IMR-90 (cell line): ENCODE measurements at regions not wholly inside any gene's neighbourhood (a gene's known extent, or its start where the extent isn't known, plus 50 kb on each side); places are given as distances from the start of the nearest gene placed in this dataset.

Experiments
- ATAC-seq: fragments of 200-7000 bp; cut with Tn5 transposase; 2 replicates; pipeline ENCODE4 v1.9.1; 2020; ENCODE audit warnings: low read depth, mild to moderate bottlenecking, moderate library complexity
- BruUV-seq: library from RNA; stranded (reverse); fragments of 400-500 nt; replicated peaks from 2 replicates; lab custom pipeline; 2021; lab: Mats Ljungman, UMichigan
- CTCF ChIA-PET: fragments of 300-600 bp; formaldehyde crosslinking; extraction: SDS; loops from one replicate; lab custom pipeline; 2021; ENCODE audit warnings: antibody characterized with exemption; lab: Yijun Ruan, JAX
- POLR2A ChIA-PET: fragments of 300-600 bp; sonication (Branson Sonifier 250); formaldehyde crosslinking; loops from one replicate; lab custom pipeline; 2022; ENCODE audit warnings: antibody characterized with exemption; ENCODE audit not compliant: unreplicated experiment; lab: Charles Lee
- DNase-seq: peaks from one replicate; pipeline ENCODE4 v3.0.0; 2013
- H2AFZ ChIP-seq: replicated peaks from 2 replicates; pipeline ENCODE3; 2013; ENCODE audit warnings: low read length, mild to moderate bottlenecking; ENCODE audit not compliant: poor library complexity
- H2AK5ac ChIP-seq: 2 replicates; pipeline ENCODE4 v1.6.1; 2013; ENCODE audit warnings: low read depth, low read length, inconsistent platforms
- H2AK9ac ChIP-seq: replicated peaks from 2 replicates; pipeline ENCODE3; 2013; ENCODE audit warnings: mild to moderate bottlenecking, low read depth, low read length, moderate library complexity; ENCODE audit not compliant: poor library complexity
- H2BK120ac ChIP-seq: 2 replicates; pipeline ENCODE4 v1.6.1; 2013; ENCODE audit warnings: low read depth, low read length, inconsistent platforms
- H2BK15ac ChIP-seq: 3 replicates; pipeline ENCODE4 v1.6.1; 2013; ENCODE audit warnings: low read depth, low read length, inconsistent platforms
- H2BK20ac ChIP-seq: 2 replicates; pipeline ENCODE4 v1.6.1; 2013; ENCODE audit warnings: low read depth, mild to moderate bottlenecking, inconsistent platforms, low read length, moderate library complexity
- H2BK5ac ChIP-seq: 2 replicates; pipeline ENCODE4 v1.6.1; 2013; ENCODE audit warnings: mild to moderate bottlenecking, low read depth, low read length, inconsistent platforms; ENCODE audit not compliant: poor library complexity, severe bottlenecking
- H3K14ac ChIP-seq: replicated peaks from 2 replicates; pipeline ENCODE4 v1.6.1; 2013; ENCODE audit warnings: low read depth, low read length, inconsistent platforms
- H3K18ac ChIP-seq: 2 replicates; pipeline ENCODE4 v1.6.1; 2013; ENCODE audit warnings: low read depth, low read length, control low read depth
- H3K23ac ChIP-seq: 2 replicates; pipeline ENCODE4 v1.6.1; 2013; ENCODE audit warnings: low read depth, low read length, inconsistent platforms
- H3K27ac ChIP-seq: 2 replicates; pipeline ENCODE4 v1.5.1; 2013; ENCODE audit warnings: mild to moderate bottlenecking, control low read depth, low read length; ENCODE audit not compliant: insufficient read depth
- H3K27me3 ChIP-seq: 2 replicates; pipeline ENCODE4 v1.6.1; 2013; ENCODE audit warnings: low read length; ENCODE audit not compliant: control insufficient read depth, insufficient read depth
- H3K36me3 ChIP-seq: 2 replicates; pipeline ENCODE4 v1.6.1; 2013; ENCODE audit warnings: low read length, mixed read lengths; ENCODE audit not compliant: control insufficient read depth, insufficient read depth
- H3K4ac ChIP-seq: 2 replicates; pipeline ENCODE4 v1.6.1; 2013; ENCODE audit warnings: low read depth, low read length, inconsistent platforms
- H3K4me1 ChIP-seq: 2 replicates; pipeline ENCODE4 v1.6.1; 2013; ENCODE audit warnings: low read length, mixed read lengths; ENCODE audit not compliant: control insufficient read depth, insufficient read depth
- H3K4me2 ChIP-seq: 2 replicates; pipeline ENCODE4 v1.6.1; 2013; ENCODE audit warnings: low read depth, mild to moderate bottlenecking, control low read depth, low read length, moderate library complexity
- H3K4me3 ChIP-seq: 2 replicates; pipeline ENCODE4 v1.5.1; 2013; ENCODE audit warnings: low read depth, mild to moderate bottlenecking, control low read depth, low read length, moderate library complexity; ENCODE audit not compliant: insufficient read depth
- H3K56ac ChIP-seq: 2 replicates; pipeline ENCODE4 v1.6.1; 2013; ENCODE audit warnings: low read length, inconsistent platforms; ENCODE audit not compliant: insufficient read depth; ENCODE audit errors: extremely low read depth
- H3K79me1 ChIP-seq, 2 experiments: 2 replicates each; pipeline ENCODE4 v1.6.1; 2013; ENCODE audit warnings: low read length in 2 of 2, inconsistent platforms in 1 of 2, low read depth in 1 of 2
- H3K9ac ChIP-seq: 2 replicates; pipeline ENCODE4 v1.6.1; 2013; ENCODE audit warnings: low read depth, low read length, control low read depth
- H3K9me1 ChIP-seq: 2 replicates; pipeline ENCODE4 v1.6.1; 2013; ENCODE audit warnings: low read length, inconsistent platforms; ENCODE audit not compliant: insufficient read depth
- H3K9me3 ChIP-seq: 2 replicates; pipeline ENCODE4 v1.6.1; 2013; ENCODE audit warnings: low read length; ENCODE audit not compliant: control insufficient read depth, insufficient read depth
- H4K20me1 ChIP-seq: 2 replicates; pipeline ENCODE4 v1.6.1; 2013; ENCODE audit warnings: low read length, inconsistent platforms; ENCODE audit not compliant: insufficient read depth
- H4K5ac ChIP-seq: 2 replicates; pipeline ENCODE4 v1.6.1; 2013; ENCODE audit warnings: mild to moderate bottlenecking, low read depth, low read length, control low read depth
- H4K8ac ChIP-seq, 2 experiments: 2 replicates each; pipeline ENCODE4 v1.6.1; 2013; ENCODE audit warnings: low read depth in 2 of 2, low read length in 2 of 2, control low read depth in 1 of 2, inconsistent platforms in 1 of 2
- H4K91ac ChIP-seq: 2 replicates; pipeline ENCODE4 v1.6.1; 2013; ENCODE audit warnings: low read depth, low read length, inconsistent platforms; ENCODE audit not compliant: insufficient read depth
- BHLHE40 ChIP-seq: fragments of 150-350 bp; IDR thresholded peaks from 2 replicates; pipeline ENCODE4 v1.6.1; 2016; ENCODE audit warnings: mild to moderate bottlenecking, low read depth, low read length
- CEBPB ChIP-seq: IDR thresholded peaks from 2 replicates; pipeline ENCODE4 v1.6.1; 2012; ENCODE audit warnings: low read depth, low read length, improper control_type of control experiment
- CHD1 ChIP-seq: IDR thresholded peaks from 2 replicates; pipeline ENCODE4 v1.6.1; 2012; ENCODE audit warnings: low read depth, low read length, improper control_type of control experiment
- CTCF ChIP-seq: conservative IDR thresholded peaks from 2 replicates; pipeline ENCODE4 v1.5.1; 2012; ENCODE audit warnings: mild to moderate bottlenecking, low read depth, low read length, improper control_type of control experiment
- ELK1 ChIP-seq: fragments of 150-350 bp; IDR thresholded peaks from 2 replicates; pipeline ENCODE4 v1.6.1; 2016; ENCODE audit warnings: low read depth, mild to moderate bottlenecking, low read length, moderate library complexity, borderline replicate concordance
- FOS ChIP-seq: fragments of 150-350 bp; IDR thresholded peaks from 2 replicates; pipeline ENCODE4 v1.6.1; 2016; ENCODE audit warnings: low read depth, low read length
- MAFK ChIP-seq: IDR thresholded peaks from 2 replicates; pipeline ENCODE4 v1.6.1; 2012; ENCODE audit warnings: low read depth, low read length, improper control_type of control experiment
- MAZ ChIP-seq: IDR thresholded peaks from 2 replicates; pipeline ENCODE4 v1.6.1; 2012; ENCODE audit warnings: low read depth, mild to moderate bottlenecking, low read length, improper control_type of control experiment, moderate library complexity, borderline replicate concordance
- MXI1 ChIP-seq: IDR thresholded peaks from 2 replicates; pipeline ENCODE4 v1.6.1; 2012; ENCODE audit warnings: low read depth, mild to moderate bottlenecking, low read length, moderate library complexity, borderline replicate concordance
- NFE2L2 ChIP-seq: fragments of 150-350 bp; IDR thresholded peaks from 2 replicates; pipeline ENCODE4 v1.6.1; 2016; ENCODE audit warnings: low read depth, mild to moderate bottlenecking, low read length
- POLR2A ChIP-seq: IDR thresholded peaks from 2 replicates; pipeline ENCODE4 v1.6.1; 2012; ENCODE audit warnings: mild to moderate bottlenecking, low read depth, low read length
- RAD21 ChIP-seq: IDR thresholded peaks from 2 replicates; pipeline ENCODE4 v1.6.1; 2012; ENCODE audit warnings: low read length, improper control_type of control experiment
- RCOR1 ChIP-seq: IDR thresholded peaks from 2 replicates; pipeline ENCODE4 v1.6.1; 2012; ENCODE audit warnings: mild to moderate bottlenecking, low read length, improper control_type of control experiment; ENCODE audit not compliant: insufficient replicate concordance
- RFX5 ChIP-seq: IDR thresholded peaks from 2 replicates; pipeline ENCODE4 v1.8.0; 2012; ENCODE audit warnings: low read depth, mild to moderate bottlenecking, low read length, moderate library complexity
- SMC3 ChIP-seq: fragments of 150-350 bp; IDR thresholded peaks from 2 replicates; pipeline ENCODE4 v1.6.1; 2016; ENCODE audit warnings: low read depth, mild to moderate bottlenecking, antibody characterized with exemption, low read length, moderate library complexity
- USF2 ChIP-seq: fragments of 150-350 bp; IDR thresholded peaks from 2 replicates; pipeline ENCODE4 v1.6.1; 2017; ENCODE audit warnings: mild to moderate bottlenecking, antibody characterized with exemption, low read length, low read depth
- WGBS, 2 experiments: methylation state at CpG; one replicate each; pipeline versions ENCODE4 v1.1.5 to v1.1.7; 2013; ENCODE audit warnings: missing lambda C conversion rate in 2 of 2; ENCODE audit not compliant: insufficient read length in 1 of 2; ENCODE audit errors: extremely low coverage in 2 of 2; 5-methylcytosine and 5-hydroxymethylcytosine counted together
- dilution Hi-C: fragments of 300-500 bp; cut with HindIII; formaldehyde crosslinking; loops from one replicate; pipeline ENCODE4 v1.14.3; 2018; ENCODE audit warnings: low sequenced_read_pairs; ENCODE audit not compliant: unreplicated experiment
- in situ Hi-C: fragments of 300-500 bp; cut with MboI; formaldehyde crosslinking; loops from 3 replicates; pipeline ENCODE4 v1.14.3; 2019; ENCODE audit warnings: low sequenced_read_pairs, inconsistent platforms, mixed read lengths
- intact Hi-C: fragments of 100-400 bp; cut with micrococcal nuclease; formaldehyde crosslinking; loops from 2 replicates; pipeline ENCODE4 v1.10.0; 2022

GRCh38 chr11:70743941-70744351, 345.6 kb downstream of the CTTN start:
- DNase-seq = no peak
- no peaks in the 10 kb centered on the region; the same call in 1 of the 2 replicates for H3K9me3 ChIP-seq

More at GRCh38 chr11:70743941-70744351, 345.6 kb downstream of the CTTN start:
- CTCF ChIA-PET = no interaction called here
- no peak overlapping the region for H4K8ac ChIP-seq
- dilution Hi-C loops (no loop called here), in situ Hi-C loops (no loop called here), intact Hi-C loops (no loop called here)
- no peak overlapping the region for H2AK9ac ChIP-seq
- no peak overlapping the region for H3K27ac ChIP-seq
- H3K4me2 ChIP-seq = no peak overlapping the region
- H2BK20ac ChIP-seq = no peak overlapping the region
- H2AFZ ChIP-seq = no peak overlapping the region
- H3K9ac ChIP-seq = no peak overlapping the region
- H3K4ac ChIP-seq = no peak overlapping the region
- H3K9me1 ChIP-seq = no peaks in the 10 kb centered on the region
- H3K79me1 ChIP-seq = no peaks in the 10 kb centered on the region
- POLR2A ChIA-PET = no interaction called here
- 53% methylated on average over 2 of the region's 9 CpGs; no CpG with 5 or more reads in 1 of the 2 experiments for WGBS, 2 experiments
- H3K4me3 ChIP-seq = no peak overlapping the region
- H3K23ac ChIP-seq = no peak overlapping the region
- no peaks in the 10 kb centered on the region; the same call in none of the 2 replicates for H4K20me1 ChIP-seq
- no peak overlapping the region for H2AK5ac ChIP-seq
- no TSS peak for BruUV-seq
- H3K56ac ChIP-seq = no peak overlapping the region
- no peak overlapping the region for H4K91ac ChIP-seq
- H2BK15ac ChIP-seq = no peak overlapping the region
- no peak overlapping the region for H3K18ac ChIP-seq
- H3K4me1 ChIP-seq = no peaks in the 10 kb centered on the region
- ATAC-seq = no peak
- no peak overlapping the region for H2BK120ac ChIP-seq
- TF ChIP-seq FOS = no peak
- no peak for TF ChIP-seq RAD21
- no peak for TF ChIP-seq POLR2A
- no peak for TF ChIP-seq CTCF
- TF ChIP-seq USF2 = no peak
- no peak for TF ChIP-seq RCOR1
- TF ChIP-seq NFE2L2 = no peak
- no peak for TF ChIP-seq CEBPB
- no peak for TF ChIP-seq CHD1
- TF ChIP-seq MAZ = no peak
- TF ChIP-seq BHLHE40 = no peak
- no peak for TF ChIP-seq MXI1
- no peak for TF ChIP-seq ELK1
- TF ChIP-seq MAFK = no peak
- no peak for TF ChIP-seq SMC3
- no peak for TF ChIP-seq RFX5
- H3K14ac ChIP-seq = no peak overlapping the region
- H3K27me3 ChIP-seq = peaks cover 4% of the 10 kb centered on the region; the same call in 1 of the 2 replicates
- no peak overlapping the region for H4K5ac ChIP-seq
- no peaks in the 10 kb centered on the region for H3K36me3 ChIP-seq
- H2BK5ac ChIP-seq = no peak overlapping the region
